ENCODE measurements at regions not wholly inside any gene's neighbourhood (a gene's known extent, or its start where the extent isn't known, plus 50 kb on each side); places are given as distances from the start of the nearest gene placed in this dataset.
"Not testable (repeated sequence)": the region's sequence is repeated elsewhere in the genome, so short reads cannot be mapped to it uniquely, and the experiment has no call there.

DNA sequence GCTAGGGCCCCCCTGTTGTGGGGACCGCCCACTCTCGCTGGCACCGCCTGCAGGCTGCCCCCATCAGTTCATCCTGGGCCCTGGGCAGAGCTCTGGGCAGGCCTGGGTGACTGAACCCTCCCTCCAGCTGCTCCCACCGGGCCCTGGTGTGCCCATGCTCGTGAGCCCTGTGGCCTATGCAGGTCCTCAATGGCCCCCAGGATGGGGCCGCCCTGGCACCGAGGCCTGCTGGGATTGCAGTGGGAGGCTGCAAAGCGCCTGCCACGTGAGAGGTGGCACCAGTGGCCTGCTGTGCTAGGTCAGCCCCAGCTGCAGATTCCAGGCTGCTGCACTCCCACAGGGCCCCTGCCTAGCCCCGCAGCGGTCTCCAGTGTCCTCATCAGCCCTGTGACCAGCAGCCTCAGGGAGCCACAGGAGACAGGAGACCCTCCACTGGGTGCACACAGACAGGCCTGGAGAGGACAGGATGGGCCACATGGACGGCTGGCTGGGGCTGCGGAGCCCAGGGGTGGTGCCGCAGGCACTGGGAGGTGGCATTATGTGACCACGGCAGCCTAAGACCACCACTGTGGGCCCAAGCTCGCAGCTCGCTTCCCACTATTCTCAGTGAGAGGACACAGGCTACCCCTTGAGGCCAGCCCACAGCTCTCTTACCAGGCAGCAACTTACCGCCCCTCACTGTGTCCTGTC, 199.4 kb downstream of the BCR start:
- DNase-seq = not testable (repeated sequence)

DNA sequence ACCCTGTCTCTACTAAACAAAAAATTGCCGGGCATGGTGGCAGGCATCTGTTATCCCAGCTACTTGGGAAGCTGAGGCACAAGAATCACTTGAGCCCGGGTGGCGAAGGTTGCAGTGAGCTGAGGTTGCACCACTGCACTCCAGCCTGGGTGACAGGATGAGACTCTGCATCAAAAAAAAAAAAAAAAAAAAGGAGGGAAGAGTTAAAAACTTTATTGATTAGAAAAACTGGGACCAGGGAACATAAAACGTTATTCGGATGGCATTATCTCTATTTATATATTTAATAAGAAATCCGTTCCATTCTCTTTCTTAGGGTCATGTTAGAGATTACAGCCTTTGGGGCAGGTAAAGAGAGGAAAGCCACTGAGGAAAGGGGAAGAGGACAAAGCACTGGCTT, 197.5 kb downstream of the BCR start:
- no peak for DNase-seq

DNA sequence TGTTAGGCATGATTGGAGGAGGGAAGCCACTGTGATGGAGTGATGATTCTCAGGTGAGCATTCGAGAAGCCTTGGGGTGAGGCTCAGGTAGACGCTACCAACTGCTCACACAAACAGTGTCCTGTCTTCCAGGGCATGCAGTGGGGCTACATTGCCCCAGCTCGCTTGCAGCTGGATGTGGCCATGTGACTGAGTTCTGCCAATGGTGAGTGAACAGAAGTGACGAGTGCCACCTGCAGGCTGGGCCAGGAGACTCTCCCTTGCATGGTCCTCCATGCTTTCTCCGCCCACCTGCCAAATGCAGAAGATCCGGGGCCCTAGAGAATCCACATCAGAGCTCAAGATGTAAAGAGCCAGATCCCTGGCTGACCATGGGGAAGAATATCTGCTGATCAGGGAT, 195.9 kb downstream of the BCR start:
- DNase-seq = no peak

GRCh38 chr22:23375031-23375827, 194.9 kb downstream of the BCR start:
- no peak for DNase-seq

GRCh38 chr22:23373601-23374000, 193.3 kb downstream of the BCR start:
- no peak for DNase-seq

- no peak for DNase-seq
These were observed 189.9 kb downstream of the BCR start for GRCh38 chr22:23370251-23370650.

GRCh38 chr22:23369054-23369685, 188.9 kb downstream of the BCR start:
- no peak for DNase-seq
